ENCODE measurements at regions not wholly inside any gene's neighbourhood (a gene's known extent, or its start where the extent isn't known, plus 50 kb on each side); places are given as distances from the start of the nearest gene placed in this dataset.

- no peak overlapping the region for H2BK5ac ChIP-seq (ENCODE audit: low read depth, low read length, poor library complexity, severe bottlenecking)
- H3K4me3 ChIP-seq (ENCODE audit: insufficient read depth, low read depth, low read length): no peak overlapping the region
- no peaks in the 10 kb centered on the region for H3K36me3 ChIP-seq (ENCODE audit: control insufficient read depth, insufficient read depth, low read length)
- intact Hi-C loops (cut with micrococcal nuclease): no loop called here
- H3K14ac ChIP-seq (replicated peaks; ENCODE audit: low read depth, low read length): no peak overlapping the region
- no peak overlapping the region for H3K4ac ChIP-seq (ENCODE audit: low read depth, low read length)
- no peaks in the 10 kb centered on the region for H3K27me3 ChIP-seq (ENCODE audit: control insufficient read depth, insufficient read depth, low read length)
- in situ Hi-C loops (cut with MboI; ENCODE audit: low sequenced_read_pairs): no loop called here
- no peak overlapping the region for H4K8ac ChIP-seq (ENCODE audit: low read depth in 2 of 2, low read length in 2 of 2)
- no TSS peak for BruUV-seq (replicated peaks)
- CTCF ChIA-PET: no interaction called here
- no peak overlapping the region for H3K9ac ChIP-seq (ENCODE audit: low read depth, low read length)
- no peaks in the 10 kb centered on the region for H3K9me1 ChIP-seq (ENCODE audit: insufficient read depth, low read length)
- no peak overlapping the region for H3K4me2 ChIP-seq (ENCODE audit: low read depth, low read length)
- no peaks in the 10 kb centered on the region for H3K79me1 ChIP-seq (ENCODE audit: low read depth in 1 of 2, low read length in 2 of 2)
- H3K4me1 ChIP-seq (ENCODE audit: control insufficient read depth, insufficient read depth, low read length): no peaks in the 10 kb centered on the region
- POLR2A ChIA-PET (ENCODE audit: unreplicated experiment): no interaction called here
- no peak overlapping the region for H2BK15ac ChIP-seq (ENCODE audit: low read depth, low read length)
- no peak overlapping the region for H3K56ac ChIP-seq (ENCODE audit: extremely low read depth, insufficient read depth, low read length)
- no peak overlapping the region for H3K23ac ChIP-seq (ENCODE audit: low read depth, low read length)
- H2BK20ac ChIP-seq (ENCODE audit: low read depth, low read length): no peak overlapping the region
- no peaks in the 10 kb centered on the region for H4K20me1 ChIP-seq (ENCODE audit: insufficient read depth, low read length)
- H3K27ac ChIP-seq (ENCODE audit: insufficient read depth, low read length): no peak overlapping the region
- no peak overlapping the region for H2AFZ ChIP-seq (replicated peaks; ENCODE audit: low read length, poor library complexity)
- DNase-seq (no peak), ATAC-seq (ENCODE audit: low read depth) (no peak)
- no peak overlapping the region for H4K91ac ChIP-seq (ENCODE audit: insufficient read depth, low read depth, low read length)
- no peak overlapping the region for H2AK9ac ChIP-seq (replicated peaks; ENCODE audit: low read depth, low read length, poor library complexity)
- dilution Hi-C loops (cut with HindIII; ENCODE audit: low sequenced_read_pairs, unreplicated experiment): no loop called here
- no peak overlapping the region for H2AK5ac ChIP-seq (ENCODE audit: low read depth, low read length)
- TF ChIP-seq BHLHE40 (IDR thresholded peaks at IDR 0.05; ENCODE audit: low read depth, low read length) (no peak), CTCF (conservative IDR thresholded peaks at IDR 0.05; ENCODE audit: low read depth, low read length) (no peak), MAFK (IDR thresholded peaks at IDR 0.05; ENCODE audit: low read depth, low read length) (no peak), NFE2L2 (IDR thresholded peaks at IDR 0.05; ENCODE audit: low read depth, low read length) (no peak), POLR2A (IDR thresholded peaks at IDR 0.05; ENCODE audit: low read depth, low read length) (no peak), RFX5 (IDR thresholded peaks at IDR 0.05; ENCODE audit: low read depth, low read length) (no peak), MAZ (IDR thresholded peaks at IDR 0.05; ENCODE audit: borderline replicate concordance, low read depth, low read length) (no peak), RCOR1 (IDR thresholded peaks at IDR 0.05; ENCODE audit: insufficient replicate concordance, low read length) (no peak), ELK1 (IDR thresholded peaks at IDR 0.05; ENCODE audit: borderline replicate concordance, low read depth, low read length) (no peak), MXI1 (IDR thresholded peaks at IDR 0.05; ENCODE audit: borderline replicate concordance, low read depth, low read length) (no peak), CHD1 (IDR thresholded peaks at IDR 0.05; ENCODE audit: low read depth, low read length) (no peak), CEBPB (IDR thresholded peaks at IDR 0.05; ENCODE audit: low read depth, low read length) (no peak), RAD21 (IDR thresholded peaks at IDR 0.05; ENCODE audit: low read length) (no peak), SMC3 (IDR thresholded peaks at IDR 0.05; ENCODE audit: low read depth, low read length) (no peak)
- no CpG with 5 or more reads among the region's 2 CpGs for whole genome bisulfite sequencing, 2 experiments (ENCODE audit: extremely low coverage in 2 of 2, insufficient read length in 1 of 2)
- H4K5ac ChIP-seq (ENCODE audit: low read depth, low read length): no peak overlapping the region
- no peak overlapping the region for H2BK120ac ChIP-seq (ENCODE audit: low read depth, low read length)
- no peaks in the 10 kb centered on the region for H3K9me3 ChIP-seq (ENCODE audit: control insufficient read depth, insufficient read depth, low read length)
- no peak overlapping the region for H3K18ac ChIP-seq (ENCODE audit: low read depth, low read length)
Observed at GRCh38 chrX:106450405-106450804, 161.4 kb upstream of the RADX start.

All from IMR-90 (cell line).